CD4-positive, alpha-beta memory T cell (primary cell): ENCODE measurements at regions not wholly inside any gene's neighbourhood (a gene's known extent, or its start where the extent isn't known, plus 50 kb on each side); places are given as distances from the start of the nearest gene placed in this dataset.

ENCODE experiments used
- CTCF ChIA-PET: fragments of 350-600 bp; sonication (Branson Sonifier 250); formaldehyde crosslinking; loops from one replicate; lab custom pipeline; 2021; ENCODE audit warnings: inconsistent platforms; ENCODE audit not compliant: partially characterized antibody; lab: Charles Lee
- POLR2A ChIA-PET: fragments of 350-600 bp; sonication (Branson Sonifier 250); formaldehyde crosslinking; loops from one replicate; lab custom pipeline; 2021; ENCODE audit not compliant: partially characterized antibody; lab: Charles Lee
- DNase-seq, 5 donors: peaks; one replicate each; pipeline versions ENCODE4 v3.0.0 to v3.0.0-alpha.2; 2020 to 2022; ENCODE audit warnings: mixed read lengths in 1 of 5
- H3K27ac ChIP-seq: one replicate; pipeline ENCODE4 v1.7.0; 2013; ENCODE audit warnings: low read depth, low read length
- H3K27me3 ChIP-seq: 2 replicates; pipeline ENCODE4 v1.7.0; 2013; ENCODE audit warnings: mild to moderate bottlenecking, low read length, moderate library complexity; ENCODE audit not compliant: insufficient read depth
- H3K36me3 ChIP-seq: 2 replicates; pipeline ENCODE4 v1.7.0; 2013; ENCODE audit warnings: mild to moderate bottlenecking, low read length, moderate library complexity; ENCODE audit not compliant: insufficient read depth
- H3K4me1 ChIP-seq: 2 replicates; pipeline ENCODE4 v1.7.0; 2013; ENCODE audit warnings: mild to moderate bottlenecking, low read length, moderate library complexity; ENCODE audit not compliant: insufficient read depth
- H3K4me3 ChIP-seq, 2 donors: one replicate each; pipeline ENCODE4 v1.7.0; 2013; ENCODE audit warnings: low read length in 2 of 2, mild to moderate bottlenecking in 1 of 2
- H3K9me3 ChIP-seq, 2 donors: one replicate each; pipeline ENCODE4 v1.7.0; 2013; ENCODE audit warnings: low read length in 2 of 2, control low read depth in 1 of 2; ENCODE audit not compliant: control insufficient read depth in 1 of 2
- H3K27ac Mint-ChIP-seq, 7 donors: one replicate each; pipeline ENCODE4 v1.8.0; 2020 to 2021; ENCODE audit warnings: mixed read lengths in 7 of 7, mild to moderate bottlenecking in 6 of 7, inconsistent platforms in 3 of 7, moderate library complexity in 3 of 7
- H3K27me3 Mint-ChIP-seq, 2 donors: one replicate each; pipeline ENCODE4 v1.8.0; 2020 to 2021; ENCODE audit warnings: mixed read lengths in 2 of 2
- H3K36me3 Mint-ChIP-seq, 2 donors: one replicate each; pipeline ENCODE4 v1.8.0; 2020 to 2021; ENCODE audit warnings: mixed read lengths in 2 of 2, inconsistent platforms in 1 of 2, mild to moderate bottlenecking in 1 of 2
- H3K4me1 Mint-ChIP-seq, 4 donors: one replicate each; pipeline ENCODE4 v1.8.0; 2020 to 2021; ENCODE audit warnings: mixed read lengths in 4 of 4, mild to moderate bottlenecking in 1 of 4
- H3K4me3 Mint-ChIP-seq, 8 donors: one replicate each; pipeline ENCODE4 v1.8.0; 2020 to 2021; ENCODE audit warnings: mixed read lengths in 8 of 8, mild to moderate bottlenecking in 7 of 8, moderate library complexity in 6 of 8, inconsistent platforms in 3 of 8
- H3K9me3 Mint-ChIP-seq, 8 donors: one replicate each; pipeline ENCODE4 v1.8.0; 2020 to 2021; ENCODE audit warnings: mixed read lengths in 8 of 8, mild to moderate bottlenecking in 5 of 8, inconsistent platforms in 3 of 8, moderate library complexity in 1 of 8
- intact Hi-C: fragments of 100-400 bp; cut with micrococcal nuclease; formaldehyde crosslinking; loops from one replicate; pipeline ENCODE4 v1.15.1; 2023

DNA sequence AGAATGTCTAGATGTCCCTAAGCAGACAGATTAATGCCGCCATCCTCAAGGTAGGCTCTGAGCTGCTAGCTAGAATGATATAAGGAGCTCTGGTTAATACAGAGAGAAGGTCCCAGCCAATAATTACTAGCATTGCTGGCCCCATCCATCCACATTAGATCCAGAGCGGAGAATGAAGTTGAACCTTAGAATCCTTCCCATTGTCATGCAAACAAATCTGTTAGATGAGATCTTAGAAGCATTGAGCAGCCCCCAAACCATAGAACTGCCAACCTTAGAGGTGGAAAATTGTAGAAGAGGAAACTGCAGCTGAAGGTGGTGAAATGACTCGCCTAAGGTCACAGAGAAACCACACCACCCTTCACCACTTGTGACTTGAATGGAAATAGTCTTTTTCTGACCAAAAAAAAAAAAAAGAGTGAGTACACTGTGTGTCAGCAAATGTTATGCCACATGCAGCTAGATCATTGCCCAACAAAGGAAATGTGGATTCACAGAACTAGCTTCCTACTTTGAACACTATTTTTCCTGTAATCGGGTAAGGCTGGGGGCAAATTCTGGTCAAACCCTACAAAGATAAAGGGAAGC is 162.1 kb downstream of the SMIM20 start:
- no peak overlapping the region for H3K4me3 Mint-ChIP-seq
- no peaks in the 10 kb centered on the region for H3K27me3 Mint-ChIP-seq
- intact Hi-C loops = loop anchor here (2.0 kb wide), 1 partner anchor 13 kb away; no protein-coding TSS in a partner anchor
- no peaks in the 10 kb centered on the region for H3K27me3 ChIP-seq
- POLR2A ChIA-PET = interaction anchor here (1.1 to 1.3 kb wide), 2 partner anchors 243 to 244 kb away, joined by 3 read pairs; no protein-coding TSS in a partner anchor
- H3K36me3 ChIP-seq = no peaks in the 10 kb centered on the region
- peak in 1 of 5 donors; percentile 9 for DNase-seq
- H3K27ac ChIP-seq = no peak overlapping the region
- no peaks in the 10 kb centered on the region for H3K9me3 ChIP-seq
- H3K4me3 ChIP-seq = no peak overlapping the region
- peaks cover 31% of the 10 kb centered on the region for H3K4me1 ChIP-seq
- H3K36me3 Mint-ChIP-seq = no peaks in the 10 kb centered on the region
- peaks cover 26 to 46% (median 34%) of the 10 kb centered on the region in 4 donors for H3K4me1 Mint-ChIP-seq
- H3K9me3 Mint-ChIP-seq = peaks cover 0 to 6% (median 3%) of the 10 kb centered on the region in 8 donors
- H3K27ac Mint-ChIP-seq = peak overlapping the region; percentile 9 to 80 (median 32)
- CTCF ChIA-PET = interaction anchor here (0.7 to 3.2 kb wide), 11 partner anchors 8 to 337 kb away, joined by 3 to 17 read pairs (median 3); no protein-coding TSS in a partner anchor

DNA sequence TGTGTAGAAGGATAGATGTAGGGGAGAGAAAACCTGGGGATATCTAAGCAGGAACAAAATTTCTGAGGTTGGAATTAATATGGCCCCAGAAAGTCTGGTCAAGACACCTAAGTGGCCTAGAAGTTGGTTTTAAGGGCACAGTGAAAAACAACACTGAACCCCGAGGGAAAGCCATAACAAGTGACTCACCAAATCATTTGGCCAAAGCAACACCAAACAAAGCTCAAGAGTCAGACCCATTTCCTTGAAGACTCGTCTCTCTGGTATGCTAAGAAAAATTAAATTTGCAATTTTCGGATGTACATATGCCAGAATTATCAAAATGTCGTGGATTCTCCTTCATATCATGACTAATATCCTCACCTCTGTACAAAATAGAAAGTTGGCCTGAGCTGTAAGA is 162.9 kb downstream of the SMIM20 start:
- no peak for DNase-seq
- intact Hi-C loops = no loop called here
- Histone ChIP-seq H3K27me3 (no peaks in the 10 kb centered on the region), H3K9me3 (no peaks in the 10 kb centered on the region), H3K4me3 (no peak overlapping the region), H3K36me3 (no peaks in the 10 kb centered on the region), H3K27ac (no peak overlapping the region), H3K4me1 (peaks cover 35% of the 10 kb centered on the region)
- peak overlapping the region in 2 of 7 donors; percentile 41 to 56 for H3K27ac Mint-ChIP-seq
- peaks cover 29 to 46% (median 38%) of the 10 kb centered on the region in 4 donors for H3K4me1 Mint-ChIP-seq
- ChIA-PET CTCF (interaction anchor here (0.8 to 3.2 kb wide), 6 partner anchors 10 to 331 kb away, joined by 3 to 11 read pairs (median 3); no protein-coding TSS in a partner anchor), POLR2A (interaction anchor here (1.1 kb wide), 1 partner anchor 243 kb away, joined by 3 read pairs; no protein-coding TSS in a partner anchor)
- no peak overlapping the region for H3K4me3 Mint-ChIP-seq
- H3K36me3 Mint-ChIP-seq = no peaks in the 10 kb centered on the region
- no peaks in the 10 kb centered on the region for H3K27me3 Mint-ChIP-seq
- H3K9me3 Mint-ChIP-seq = peaks cover 0 to 6% (median 3%) of the 10 kb centered on the region in 8 donors

DNA sequence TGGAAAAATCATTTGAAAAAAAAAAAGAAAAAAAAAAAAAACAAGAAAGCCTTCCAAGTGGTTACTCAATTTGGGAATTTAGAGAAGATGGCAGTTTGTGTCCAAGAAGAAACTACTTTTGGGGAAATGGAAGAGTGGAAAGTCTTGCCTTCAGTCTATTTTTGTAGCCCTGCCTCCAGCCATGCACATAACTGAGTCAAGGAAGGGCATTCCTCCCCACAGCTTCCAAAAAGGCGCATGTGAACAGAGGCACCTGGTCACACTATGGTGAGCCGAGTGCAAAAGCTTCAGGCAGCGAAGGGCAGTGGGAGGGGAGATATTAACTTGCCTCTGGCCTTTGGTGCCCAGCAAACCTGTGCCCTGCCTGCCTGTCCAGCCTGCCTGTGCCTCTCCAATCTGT is 163.7 kb downstream of the SMIM20 start:
- Mint-ChIP-seq H3K4me3 (no peak overlapping the region), H3K27me3 (no peaks in the 10 kb centered on the region), H3K4me1 (peaks cover 29 to 50% (median 42%) of the 10 kb centered on the region in 4 donors), H3K27ac (no peak overlapping the region), H3K36me3 (no peaks in the 10 kb centered on the region), H3K9me3 (peaks cover 0 to 6% (median 3%) of the 10 kb centered on the region in 8 donors)
- H3K4me1 ChIP-seq = peaks cover 40% of the 10 kb centered on the region
- ChIA-PET CTCF (interaction anchor here (0.8 kb wide), 1 partner anchor 248 kb away, joined by 3 read pairs; no protein-coding TSS in a partner anchor), POLR2A (interaction anchor here (0.5 kb wide), 1 partner anchor 16 kb away, joined by 3 read pairs; no protein-coding TSS in a partner anchor)
- no peaks in the 10 kb centered on the region for H3K36me3 ChIP-seq
- no peak overlapping the region for H3K27ac ChIP-seq
- DNase-seq = no peak
- no peaks in the 10 kb centered on the region for H3K9me3 ChIP-seq
- no peak overlapping the region for H3K4me3 ChIP-seq
- intact Hi-C loops = no loop called here
- H3K27me3 ChIP-seq = no peaks in the 10 kb centered on the region

DNA sequence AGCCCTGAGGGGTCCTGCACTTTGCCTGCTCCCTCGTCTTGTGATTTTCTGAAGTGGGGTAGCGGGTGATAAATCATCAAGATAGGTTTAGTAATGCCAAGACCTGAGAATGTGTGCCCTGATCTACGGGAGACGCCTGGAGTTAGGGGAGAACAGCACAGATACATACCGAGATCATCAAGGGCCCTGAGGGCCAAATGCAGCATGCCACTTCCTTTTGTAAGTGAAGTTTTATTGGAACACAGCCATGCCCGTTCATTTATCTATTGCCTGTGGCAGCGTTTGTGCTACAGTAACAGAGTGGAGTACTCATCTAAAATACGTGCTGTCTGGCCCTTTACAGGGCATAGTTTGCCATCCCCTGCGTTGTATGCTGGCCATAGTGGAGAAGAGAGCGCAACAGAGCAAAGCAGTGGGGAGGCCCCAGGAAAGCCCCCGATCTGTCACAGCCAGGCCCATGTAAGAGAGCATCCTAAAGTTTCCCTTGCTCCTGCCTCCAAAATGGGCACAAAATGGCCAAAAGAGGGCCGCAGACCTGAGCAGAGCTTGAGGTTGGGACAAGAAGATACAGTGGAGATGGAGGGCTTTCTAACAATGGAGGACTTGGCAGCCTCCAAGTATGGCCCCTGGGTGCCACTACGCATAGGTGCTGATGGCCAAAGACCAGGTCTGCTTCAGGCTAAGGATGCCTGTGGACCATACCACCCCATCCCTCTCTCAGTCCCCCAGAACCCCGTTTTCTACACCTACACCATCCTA is 167.0 kb downstream of the SMIM20 start:
- Histone ChIP-seq H3K27me3 (no peaks in the 10 kb centered on the region), H3K9me3 (no peaks in the 10 kb centered on the region), H3K36me3 (no peaks in the 10 kb centered on the region), H3K4me1 (peaks cover 16% of the 10 kb centered on the region), H3K27ac (no peak overlapping the region), H3K4me3 (no peak overlapping the region)
- Mint-ChIP-seq H3K9me3 (peaks cover 0 to 6% (median 3%) of the 10 kb centered on the region in 8 donors), H3K4me3 (no peak overlapping the region), H3K4me1 (peaks cover 13 to 27% (median 20%) of the 10 kb centered on the region in 4 donors), H3K36me3 (no peaks in the 10 kb centered on the region), H3K27ac (peak overlapping the region in 3 of 7 donors; percentile 20 to 24 (median 21)), H3K27me3 (no peaks in the 10 kb centered on the region)
- CTCF ChIA-PET = interaction anchor here (0.8 to 13.4 kb wide), 3 partner anchors 10 to 345 kb away, joined by 3 to 223 read pairs (median 3); no protein-coding TSS in a partner anchor
- intact Hi-C loops = loop anchor here (5.0 kb wide), 1 partner anchor 96 kb away; no protein-coding TSS in a partner anchor
- POLR2A ChIA-PET = no interaction called here
- no peak for DNase-seq

DNA sequence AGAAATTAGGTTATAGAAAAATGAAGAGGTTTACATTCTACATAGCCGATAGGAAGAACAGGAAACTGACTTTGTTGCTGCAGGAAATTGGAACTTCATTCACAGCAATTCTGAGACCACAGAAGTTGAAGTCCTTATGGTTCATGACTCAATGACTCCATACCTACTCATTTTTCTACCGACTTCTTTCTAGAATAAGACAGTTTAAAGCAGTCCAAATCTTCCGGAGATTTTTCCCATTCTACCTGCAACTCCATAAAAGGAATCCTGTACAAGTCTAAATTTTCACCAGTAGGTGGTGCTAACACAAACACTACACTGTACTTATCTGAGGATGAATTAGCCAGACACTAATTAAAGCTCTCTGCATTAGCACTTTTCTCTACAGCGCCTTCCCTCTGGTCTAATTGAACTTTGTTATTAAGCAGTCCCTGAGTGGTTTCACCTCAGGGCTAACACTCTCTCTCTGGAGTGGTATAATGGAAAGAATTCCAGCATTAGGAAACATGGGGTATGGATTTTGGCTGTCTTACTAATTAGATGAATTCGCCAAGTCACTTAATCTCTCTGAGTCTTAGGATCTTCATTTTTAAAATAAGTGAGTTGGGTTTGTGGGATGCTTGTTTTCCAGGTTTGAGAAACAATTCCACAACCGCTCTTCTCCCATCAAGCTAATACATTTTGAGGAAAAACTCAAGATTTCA is 167.9 kb downstream of the SMIM20 start:
- H3K4me1 ChIP-seq = peaks cover 9% of the 10 kb centered on the region
- DNase-seq = peak in 4 of 5 donors; percentile 40 to 55 (median 44)
- H3K9me3 ChIP-seq = no peaks in the 10 kb centered on the region
- peak overlapping the region in 5 of 7 donors; percentile 4 to 62 (median 31) for H3K27ac Mint-ChIP-seq
- H3K9me3 Mint-ChIP-seq = peaks cover 0 to 2% (median 0%) of the 10 kb centered on the region in 8 donors
- peak overlapping the region in 2 of 8 donors; percentile 40 to 47 for H3K4me3 Mint-ChIP-seq
- H3K36me3 Mint-ChIP-seq = no peaks in the 10 kb centered on the region
- POLR2A ChIA-PET = interaction anchor here (0.7 to 3.1 kb wide), 6 partner anchors 51 to 329 kb away, joined by 3 to 20 read pairs (median 4); partner anchors contain the start of gene RBPJ
- no peaks in the 10 kb centered on the region for H3K36me3 ChIP-seq
- H3K4me3 ChIP-seq = no peak overlapping the region
- no peaks in the 10 kb centered on the region for H3K27me3 ChIP-seq
- intact Hi-C loops = loop anchor here (1.0 to 5.0 kb wide), 5 partner anchors 95 to 328 kb away; partner anchors contain the start of gene RBPJ
- H3K4me1 Mint-ChIP-seq = peaks cover 9 to 18% (median 15%) of the 10 kb centered on the region in 4 donors
- CTCF ChIA-PET = interaction anchor here (0.6 to 13.4 kb wide), 25 partner anchors 8 to 338 kb away, joined by 3 to 223 read pairs (median 5); partner anchors contain the start of gene RBPJ
- no peaks in the 10 kb centered on the region for H3K27me3 Mint-ChIP-seq
- H3K27ac ChIP-seq = no peak overlapping the region

DNA sequence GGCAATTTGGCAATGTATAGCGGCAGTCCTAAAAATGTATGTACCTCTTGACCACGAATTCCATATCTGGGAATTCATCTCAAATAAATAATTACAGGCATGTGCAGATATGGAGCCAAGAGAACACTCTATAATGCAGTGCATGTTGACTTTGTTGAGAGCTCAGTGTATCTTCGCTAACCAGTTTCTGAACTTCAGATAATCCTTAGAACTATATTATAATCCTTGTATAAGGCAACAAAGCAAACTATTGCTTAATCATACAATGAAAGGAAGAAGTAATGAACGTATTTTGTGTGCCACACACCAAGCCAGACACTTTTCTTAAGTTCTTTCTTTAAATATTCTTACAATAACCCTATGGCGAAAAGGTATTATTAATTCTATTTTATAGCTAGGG is 168.5 kb downstream of the SMIM20 start:
- no peak overlapping the region for H3K4me3 Mint-ChIP-seq
- peaks cover 0 to 2% (median 0%) of the 10 kb centered on the region in 8 donors for H3K9me3 Mint-ChIP-seq
- CTCF ChIA-PET = interaction anchor here (0.6 to 13.4 kb wide), 31 partner anchors 8 to 337 kb away, joined by 3 to 223 read pairs (median 4); partner anchors contain the start of gene RBPJ
- Histone ChIP-seq H3K4me3 (no peak overlapping the region), H3K27ac (no peak overlapping the region), H3K27me3 (no peaks in the 10 kb centered on the region), H3K36me3 (no peaks in the 10 kb centered on the region), H3K4me1 (peaks cover 9% of the 10 kb centered on the region), H3K9me3 (no peaks in the 10 kb centered on the region)
- H3K27me3 Mint-ChIP-seq = no peaks in the 10 kb centered on the region
- no peaks in the 10 kb centered on the region for H3K36me3 Mint-ChIP-seq
- POLR2A ChIA-PET = interaction anchor here (0.7 to 3.1 kb wide), 6 partner anchors 50 to 328 kb away, joined by 3 to 20 read pairs (median 4); partner anchors contain the start of gene RBPJ
- intact Hi-C loops = loop anchor here (1.0 to 5.0 kb wide), 5 partner anchors 95 to 328 kb away; partner anchors contain the start of gene RBPJ
- DNase-seq = no peak
- no peak overlapping the region for H3K27ac Mint-ChIP-seq
- peaks cover 9 to 19% (median 15%) of the 10 kb centered on the region in 4 donors for H3K4me1 Mint-ChIP-seq
